SK-N-DZ (cell line): ENCODE measurements at regions not wholly inside any gene's neighbourhood (a gene's known extent, or its start where the extent isn't known, plus 50 kb on each side); places are given as distances from the start of the nearest gene placed in this dataset.
"Not testable (repeated sequence)": the region's sequence is repeated elsewhere in the genome, so short reads cannot be mapped to it uniquely, and the experiment has no call there.

Experiments
- DNase-seq: peaks from one replicate; pipeline ENCODE4 v3.0.0-alpha.2; 2015; ENCODE audit warnings: low spot score

DNA sequence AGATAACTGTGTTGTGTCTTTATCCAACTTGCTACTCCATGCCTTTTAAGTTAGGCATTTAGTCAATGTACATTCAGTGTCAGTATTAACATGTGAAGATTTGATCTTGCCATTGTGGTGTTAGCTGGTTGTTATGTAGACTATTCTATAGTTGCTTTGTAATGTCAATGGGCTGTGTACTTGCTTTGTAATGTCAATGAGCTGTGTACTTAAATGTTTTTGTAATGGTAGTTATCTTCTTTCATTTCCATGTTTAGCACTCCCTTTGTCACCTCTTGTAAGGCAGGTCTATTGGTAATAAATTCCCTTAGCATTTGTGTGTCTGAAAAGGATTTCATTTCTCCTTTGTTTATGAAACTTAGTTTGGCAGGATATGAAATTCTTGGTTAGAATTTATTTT is 53.4 kb downstream of the MC4R start:
- no peak for DNase-seq

- no peak for DNase-seq
Measured at GRCh38 chr18:60311676-60312360, 60.8 kb downstream of the MC4R start.

DNA sequence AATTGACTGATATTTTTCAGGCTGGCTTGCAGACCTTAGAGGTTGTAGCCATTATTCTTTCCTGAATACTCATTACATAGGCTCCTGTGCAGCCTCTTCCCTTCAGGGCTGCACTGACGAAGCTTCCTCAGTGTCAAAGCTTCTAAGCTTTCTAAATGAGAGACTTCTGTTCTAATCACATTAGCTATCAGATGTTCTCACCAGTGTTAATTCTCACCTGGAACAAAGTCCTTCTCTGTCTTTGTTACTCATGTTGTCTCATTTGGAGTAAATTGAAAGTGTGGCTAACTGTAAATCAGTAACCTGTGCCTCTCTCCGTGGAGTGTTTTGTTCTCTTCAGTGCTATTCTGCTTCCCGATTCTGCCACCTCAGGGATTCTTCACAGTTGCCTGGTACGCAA is 76.9 kb downstream of the MC4R start:
- no peak for DNase-seq

- DNase-seq: no peak
Measured at GRCh38 chr18:60292186-60292585, 80.4 kb downstream of the MC4R start.

GRCh38 chr18:60279391-60279790 is 93.2 kb downstream of the MC4R start:
- no peak for DNase-seq

- DNase-seq: no peak
Measured at GRCh38 chr18:60277855-60278480, 94.6 kb downstream of the MC4R start.

DNA sequence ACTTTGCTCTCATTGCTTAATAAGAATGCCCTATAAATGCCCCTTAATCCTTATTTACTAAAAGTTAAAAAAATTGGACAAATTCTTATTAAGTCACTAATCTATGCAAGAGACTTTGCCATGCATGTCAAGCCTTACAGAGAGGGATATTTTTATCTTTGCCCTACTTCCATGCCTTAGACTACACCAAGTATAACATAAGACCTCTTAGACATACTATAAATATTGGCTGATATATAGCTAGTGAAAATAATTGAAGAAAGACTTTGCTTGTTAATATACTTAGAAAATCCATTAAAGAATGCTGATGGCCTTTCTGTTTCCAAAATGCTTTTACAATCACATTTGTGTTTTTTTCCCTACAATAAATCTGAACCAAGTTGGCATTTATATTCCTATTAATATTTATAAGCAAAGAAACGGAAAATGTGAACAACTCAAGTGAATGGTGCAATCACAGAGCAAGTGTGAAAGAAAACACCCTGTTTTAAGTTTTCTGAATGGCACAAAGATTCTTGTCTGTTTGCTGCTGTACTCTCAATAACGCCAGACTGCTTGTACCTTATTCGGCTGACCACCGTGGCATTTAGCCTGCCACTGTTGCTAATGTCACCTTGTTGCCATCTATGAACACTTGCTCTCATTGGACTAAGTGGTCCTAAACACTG is 105.0 kb downstream of the MC4R start:
- no peak for DNase-seq

GRCh38 chr18:60266558-60266957 is 106.0 kb downstream of the MC4R start:
- no peak for DNase-seq

- no peak for DNase-seq
Measured at GRCh38 chr18:60259052-60259681, 113.4 kb downstream of the MC4R start.

GRCh38 chr18:60249388-60249787 is 123.2 kb downstream of the MC4R start:
- DNase-seq: no peak

- DNase-seq: no peak
Measured at GRCh38 chr18:60248336-60249330, 123.9 kb downstream of the MC4R start.

DNA sequence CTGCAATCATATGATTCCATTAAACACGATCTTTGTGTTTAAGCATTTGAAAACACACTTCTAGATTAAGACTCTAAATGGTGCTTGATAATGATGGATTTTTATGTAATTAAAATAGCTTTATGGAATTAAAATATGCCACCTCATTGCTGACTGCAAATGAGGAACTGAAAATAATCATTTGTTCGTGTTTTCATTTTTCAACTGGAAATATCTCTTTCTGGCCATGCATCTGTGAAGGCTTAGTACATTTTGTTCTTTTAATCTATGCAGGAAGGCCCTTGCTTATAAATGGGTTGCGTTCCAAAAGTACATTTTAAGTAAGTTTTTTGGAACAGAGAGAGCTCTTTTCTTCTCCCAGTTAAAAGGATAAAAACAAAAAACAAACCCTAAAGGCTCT is 125.5 kb downstream of the MC4R start:
- DNase-seq: no peak

- DNase-seq: no peak
Measured at GRCh38 chr18:60246606-60247005, 126.0 kb downstream of the MC4R start.

DNA sequence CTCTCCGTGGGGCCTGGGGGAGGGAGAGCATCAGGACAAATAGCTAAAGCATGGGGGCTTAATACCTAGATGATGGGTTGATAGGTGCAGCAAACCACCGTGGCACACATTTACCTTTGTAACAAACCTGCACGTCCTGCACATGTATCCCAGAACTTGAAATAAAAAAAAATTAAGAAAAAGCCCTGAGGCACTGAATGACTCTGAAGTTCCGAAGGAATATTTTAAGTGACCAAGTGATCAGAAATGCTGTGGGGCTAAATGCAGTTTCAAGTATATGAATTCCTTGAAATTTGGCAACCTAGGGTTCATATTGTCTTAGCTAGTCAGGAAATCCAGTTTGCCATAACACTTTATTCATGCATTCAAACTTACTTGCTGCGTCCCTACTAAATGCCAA is 127.5 kb downstream of the MC4R start:
- no peak for DNase-seq

GRCh38 chr18:60239024-60239710 is 133.4 kb downstream of the MC4R start:
- DNase-seq: not testable (repeated sequence)

GRCh38 chr18:60235164-60235563 is 137.4 kb downstream of the MC4R start:
- no peak for DNase-seq

GRCh38 chr18:60232541-60232940 is 140.0 kb downstream of the MC4R start:
- DNase-seq: no peak

DNA sequence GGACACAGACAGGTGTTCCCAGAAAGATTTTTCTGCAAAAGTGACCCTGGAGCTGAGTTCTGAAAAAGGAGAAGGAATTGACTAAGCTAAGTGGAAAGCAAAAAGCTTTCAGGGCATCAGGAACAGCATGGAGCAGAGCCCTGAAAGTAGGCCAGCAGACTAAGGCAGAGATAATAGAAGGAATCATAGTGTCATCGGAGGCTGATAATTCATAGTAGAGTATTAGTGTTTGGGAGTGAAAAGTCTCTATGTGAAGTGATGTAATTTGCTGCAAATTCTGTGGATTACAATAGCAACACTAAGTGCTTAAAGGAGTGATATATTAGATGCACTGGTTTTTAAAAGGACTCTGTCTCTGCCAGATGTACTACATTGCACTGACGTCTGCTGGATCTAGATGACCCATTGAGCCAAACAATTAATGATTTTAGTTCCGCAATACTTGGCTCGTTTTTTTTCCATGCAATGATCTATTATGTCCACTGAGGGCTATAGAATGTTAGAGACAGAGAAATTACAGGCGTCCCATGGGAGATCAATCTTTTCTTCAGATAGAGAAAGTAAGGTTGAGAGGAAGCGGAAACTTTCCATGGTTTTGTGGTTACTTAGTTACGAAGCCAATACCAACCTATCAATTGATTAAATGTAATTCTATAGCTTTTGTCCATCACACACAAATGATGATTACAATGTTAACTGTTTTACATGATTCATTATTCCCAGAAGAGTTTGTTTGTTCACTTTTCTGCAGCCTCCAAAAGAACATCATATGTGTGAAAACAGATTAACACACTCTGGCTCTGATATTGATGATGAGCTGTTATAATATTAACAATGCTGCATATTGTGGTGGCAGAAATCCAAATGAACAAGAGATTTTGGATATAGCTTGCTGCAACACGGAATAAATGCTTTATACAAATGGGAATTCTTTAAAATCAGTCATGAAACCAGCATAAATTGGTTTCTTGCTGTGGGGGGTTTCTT is 143.7 kb downstream of the MC4R start:
- no peak for DNase-seq

DNA sequence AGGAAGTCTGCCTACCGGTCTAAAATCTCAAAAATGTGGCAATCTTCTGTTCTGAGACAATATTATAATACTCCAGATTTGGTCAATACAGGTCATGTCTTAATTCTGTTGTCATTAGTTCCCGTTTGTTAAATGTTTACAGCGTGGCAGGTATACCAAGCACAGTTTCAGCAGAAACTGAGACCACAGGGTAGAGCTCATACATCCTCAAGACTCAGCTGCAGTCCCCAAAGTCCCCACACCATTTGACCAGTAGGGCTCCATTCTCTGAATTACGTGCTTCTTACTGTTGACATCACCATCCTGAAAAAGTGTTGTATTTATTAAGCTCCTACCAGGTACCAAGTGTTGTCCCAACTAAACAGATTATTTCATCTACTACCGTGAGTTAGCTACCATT is 157.1 kb downstream of the MC4R start:
- no peak for DNase-seq
